ENCODE measurements at regions not wholly inside any gene's neighbourhood (a gene's known extent, or its start where the extent isn't known, plus 50 kb on each side); places are given as distances from the start of the nearest gene placed in this dataset.
"Not testable (repeated sequence)": the region's sequence is repeated elsewhere in the genome, so short reads cannot be mapped to it uniquely, and the experiment has no call there.

DNA sequence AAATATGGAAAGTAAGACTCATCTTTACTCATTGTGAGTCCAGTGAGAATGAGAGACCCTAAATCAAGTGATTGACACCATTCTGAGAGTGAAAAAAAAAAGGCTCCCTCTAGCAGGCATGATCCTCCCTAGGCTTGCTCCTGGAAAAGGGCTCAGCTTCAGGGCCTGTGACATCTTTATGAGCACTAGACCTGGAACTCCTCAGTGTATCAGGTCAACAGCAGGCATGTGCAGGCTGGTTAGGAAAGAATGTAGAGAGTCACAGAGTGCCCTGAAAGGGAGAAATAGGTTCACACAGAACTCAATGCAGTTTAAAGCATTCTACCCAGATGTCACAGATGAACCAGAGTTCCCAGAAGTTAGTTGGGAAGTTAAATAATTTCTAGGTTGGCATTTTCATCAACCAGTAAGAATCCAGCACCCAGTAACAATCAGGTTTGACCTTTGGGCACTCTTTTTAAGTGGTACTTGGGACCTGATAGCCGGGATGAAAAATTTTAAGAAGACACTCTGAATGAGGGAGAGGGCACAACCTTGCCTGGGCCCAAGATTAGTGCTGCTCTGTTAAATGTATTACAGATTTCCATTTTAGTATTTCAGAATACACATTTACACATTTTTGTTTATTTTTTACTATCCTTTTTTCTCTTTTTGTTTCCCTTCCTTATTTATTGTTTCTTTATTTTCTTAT is 828.8 kb downstream of the C12orf50 start:
- TF ChIP-seq, protein P1, sequence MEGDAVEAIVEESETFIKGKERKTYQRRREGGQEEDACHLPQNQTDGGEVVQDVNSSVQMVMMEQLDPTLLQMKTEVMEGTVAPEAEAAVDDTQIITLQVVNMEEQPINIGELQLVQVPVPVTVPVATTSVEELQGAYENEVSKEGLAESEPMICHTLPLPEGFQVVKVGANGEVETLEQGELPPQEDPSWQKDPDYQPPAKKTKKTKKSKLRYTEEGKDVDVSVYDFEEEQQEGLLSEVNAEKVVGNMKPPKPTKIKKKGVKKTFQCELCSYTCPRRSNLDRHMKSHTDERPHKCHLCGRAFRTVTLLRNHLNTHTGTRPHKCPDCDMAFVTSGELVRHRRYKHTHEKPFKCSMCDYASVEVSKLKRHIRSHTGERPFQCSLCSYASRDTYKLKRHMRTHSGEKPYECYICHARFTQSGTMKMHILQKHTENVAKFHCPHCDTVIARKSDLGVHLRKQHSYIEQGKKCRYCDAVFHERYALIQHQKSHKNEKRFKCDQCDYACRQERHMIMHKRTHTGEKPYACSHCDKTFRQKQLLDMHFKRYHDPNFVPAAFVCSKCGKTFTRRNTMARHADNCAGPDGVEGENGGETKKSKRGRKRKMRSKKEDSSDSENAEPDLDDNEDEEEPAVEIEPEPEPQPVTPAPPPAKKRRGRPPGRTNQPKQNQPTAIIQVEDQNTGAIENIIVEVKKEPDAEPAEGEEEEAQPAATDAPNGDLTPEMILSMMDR (IDR thresholded peaks at IDR 0.05; ENCODE audit: insufficient read depth, low read depth, low read length, missing control alignments), result no peak
- H3K4me3 ChIP-seq (ENCODE audit: low read depth, low read length), result no peak overlapping the region
- DNase-seq (ENCODE audit: low read depth), result no peak

DNA sequence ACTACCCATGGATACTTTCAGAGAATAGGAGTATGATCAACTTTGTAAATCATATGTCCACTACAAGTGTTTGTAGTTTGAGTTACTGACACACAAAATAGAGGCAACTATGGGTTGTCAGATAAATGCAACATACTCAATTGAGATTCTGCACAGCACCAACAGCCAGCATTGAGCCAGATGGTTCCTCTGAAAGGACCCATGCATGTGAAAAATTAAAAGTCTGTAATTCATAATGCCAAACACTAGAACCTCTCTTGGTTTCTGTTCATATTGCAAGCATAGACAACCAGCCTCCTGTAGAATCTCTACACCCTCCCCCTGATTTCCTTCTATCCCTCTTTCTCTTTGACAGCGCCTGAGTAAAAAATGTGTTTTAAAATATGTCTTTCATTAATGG is 831.0 kb downstream of the C12orf50 start:
- DNase-seq (ENCODE audit: low read depth), result no peak
- TF ChIP-seq, protein P1 (IDR thresholded peaks at IDR 0.05; ENCODE audit: insufficient read depth, low read depth, low read length, missing control alignments), result no peak
- H3K4me3 ChIP-seq (ENCODE audit: low read depth, low read length), result no peak overlapping the region

DNA sequence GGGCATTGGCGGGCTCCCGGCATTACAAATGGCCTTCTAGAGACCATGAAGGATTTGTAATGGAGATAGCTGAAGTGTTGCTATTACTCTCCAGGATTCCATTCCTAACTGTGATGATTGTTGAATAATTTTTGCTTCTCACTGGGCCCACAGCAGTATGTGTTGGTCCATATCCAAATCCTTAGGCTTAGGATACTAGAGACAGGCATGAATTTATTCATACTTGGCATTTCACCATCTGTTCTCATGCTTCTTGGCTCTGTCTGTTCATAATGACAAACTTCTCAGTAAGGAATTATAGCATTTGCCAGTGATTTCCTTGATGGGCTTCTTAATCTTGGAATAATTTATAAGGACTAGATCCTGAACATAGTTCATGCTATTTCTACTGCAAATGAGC is 832.9 kb downstream of the C12orf50 start:
- no peak for DNase-seq (ENCODE audit: low read depth)
- TF ChIP-seq, protein P1 (IDR thresholded peaks at IDR 0.05; ENCODE audit: insufficient read depth, low read depth, low read length, missing control alignments), result no peak
- no peak overlapping the region for H3K4me3 ChIP-seq (ENCODE audit: low read depth, low read length)

GRCh38 chr12:87194389-87194788 is 834.8 kb downstream of the C12orf50 start:
- H3K4me3 ChIP-seq (ENCODE audit: low read depth, low read length); DNase-seq (ENCODE audit: low read depth): not testable (repeated sequence)

GRCh38 chr12:87185367-87185766 is 843.8 kb downstream of the C12orf50 start:
- H3K4me3 ChIP-seq (ENCODE audit: low read depth, low read length), result no peak overlapping the region
- DNase-seq (ENCODE audit: low read depth), result no peak
- TF ChIP-seq, protein P1 (IDR thresholded peaks at IDR 0.05; ENCODE audit: insufficient read depth, low read depth, low read length, missing control alignments), result no peak

DNA sequence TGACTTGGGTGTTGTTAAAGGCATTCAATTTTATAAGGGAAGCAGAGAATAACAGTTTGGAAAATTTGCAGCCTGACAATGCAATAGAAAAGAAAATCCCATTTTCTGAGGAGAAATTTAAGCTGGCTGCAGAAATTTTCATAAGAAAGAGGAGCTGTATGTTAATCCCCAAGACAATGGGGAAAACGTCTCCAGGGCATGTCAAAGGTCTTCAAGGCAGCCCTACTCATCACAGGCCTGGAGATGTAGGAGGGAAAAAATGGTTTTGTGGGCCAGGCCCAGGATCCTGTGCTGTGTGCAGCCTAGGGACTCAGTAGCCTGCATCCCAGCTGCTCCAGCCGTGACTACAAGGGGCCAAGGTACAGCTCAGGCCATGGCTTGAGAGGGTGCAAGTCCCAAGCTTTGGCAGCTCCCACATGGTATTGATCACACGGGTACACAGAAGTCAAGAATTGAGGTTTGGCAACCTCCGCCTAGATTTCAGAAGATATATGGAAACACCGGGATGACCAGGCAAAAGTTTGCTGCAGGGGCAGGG is 846.4 kb downstream of the C12orf50 start:
- TF ChIP-seq, protein P1 (IDR thresholded peaks at IDR 0.05; ENCODE audit: insufficient read depth, low read depth, low read length, missing control alignments), result no peak
- no peak for DNase-seq (ENCODE audit: low read depth)
- no peak overlapping the region for H3K4me3 ChIP-seq (ENCODE audit: low read depth, low read length)

GRCh38 chr12:87171356-87171755 is 857.8 kb downstream of the C12orf50 start:
- H3K4me3 ChIP-seq (ENCODE audit: low read depth, low read length), result no peak overlapping the region
- DNase-seq (ENCODE audit: low read depth), result no peak

More at GRCh38 chr12:87171356-87171755, 857.8 kb downstream of the C12orf50 start:
- TF ChIP-seq, protein P1 (IDR thresholded peaks at IDR 0.05; ENCODE audit: insufficient read depth, low read depth, low read length, missing control alignments), result no peak

Measured in GM12865 (cell line).